Gastroesophageal sphincter (tissue), 3 donors: ENCODE measurements at regions not wholly inside any gene's neighbourhood (a gene's known extent, or its start where the extent isn't known, plus 50 kb on each side); places are given as distances from the start of the nearest gene placed in this dataset.

Source experiments
- CTCF ChIP-seq, 4 experiments: fragments of 200-600 bp in 2 of 4; fragments of 450-650 bp in 2 of 4; sonication (generic) in 1 of 4; IDR thresholded peaks; one replicate each; pipeline ENCODE4 v1.5.1; 2017 to 2019; ENCODE audit warnings: antibody characterized with exemption in 4 of 4, mild to moderate bottlenecking in 2 of 4, moderate library complexity in 2 of 4
- EP300 ChIP-seq: sonication (generic); formaldehyde crosslinking; IDR thresholded peaks from one replicate; pipeline ENCODE4 v1.6.1; 2017; ENCODE audit warnings: antibody characterized with exemption, mild to moderate bottlenecking
- POLR2A ChIP-seq, 2 donors: fragments of 450-650 bp; IDR thresholded peaks; one replicate each; pipeline ENCODE4 v1.6.1; 2017; ENCODE audit warnings: antibody characterized with exemption in 2 of 2, mild to moderate bottlenecking in 2 of 2, moderate library complexity in 1 of 2
- POLR2AphosphoS5 ChIP-seq: sonication (generic); formaldehyde crosslinking; IDR thresholded peaks from one replicate; pipeline ENCODE4 v1.6.1; 2017; ENCODE audit warnings: antibody characterized with exemption

- TF ChIP-seq CTCF (IDR thresholded peaks at IDR 0.05) (peak; percentile 53 to 72 (median 62)), EP300 (no peak), POLR2A (IDR thresholded peaks at IDR 0.05) (no peak), POLR2AphosphoS5 (no peak)
Observed at GRCh38 chr11:28697920-28698827, 590.0 kb downstream of the METTL15 start.
